DND-41 (cell line): ENCODE measurements at regions not wholly inside any gene's neighbourhood (a gene's known extent, or its start where the extent isn't known, plus 50 kb on each side); places are given as distances from the start of the nearest gene placed in this dataset.

Source experiments
- CTCF ChIP-seq: IDR thresholded peaks from 2 replicates; pipeline ENCODE4 v1.5.1; 2012; ENCODE audit warnings: borderline replicate concordance, low read length, moderate library complexity, mild to moderate bottlenecking; ENCODE audit not compliant: poor library complexity, severe bottlenecking; ENCODE audit errors: extremely low read depth
- EZH2 ChIP-seq: IDR thresholded peaks from 3 replicates; pipeline ENCODE4 v1.6.1; 2012; ENCODE audit warnings: borderline replicate concordance, low read depth, mild to moderate bottlenecking, moderate library complexity, low read length, inconsistent platforms; ENCODE audit not compliant: severe bottlenecking

GRCh38 chr2:219951099-219951498 is 323.7 kb downstream of the SLC4A3 start:
- TF ChIP-seq CTCF (no peak), EZH2 (no peak)
